ENCODE measurements at regions not wholly inside any gene's neighbourhood (a gene's known extent, or its start where the extent isn't known, plus 50 kb on each side); places are given as distances from the start of the nearest gene placed in this dataset.

GRCh38 chr5:89269721-89270120 lies 386.7 kb upstream of the MEF2C start:
- DNase-seq (ENCODE audit: low spot score) = no peak

- DNase-seq (ENCODE audit: low spot score) = no peak
Observed at GRCh38 chr5:89268460-89268859, 385.5 kb upstream of the MEF2C start.

- DNase-seq (ENCODE audit: low spot score) = no peak
Observed at GRCh38 chr5:89267788-89268187, 384.8 kb upstream of the MEF2C start.

- no peak for DNase-seq (ENCODE audit: low spot score)
Observed at GRCh38 chr5:89265511-89266179, 382.7 kb upstream of the MEF2C start.

GRCh38 chr5:89263846-89264245 lies 380.9 kb upstream of the MEF2C start:
- DNase-seq (ENCODE audit: low spot score) = no peak

GRCh38 chr5:89262030-89262429 lies 379.0 kb upstream of the MEF2C start:
- DNase-seq (ENCODE audit: low spot score) = no peak

- DNase-seq (ENCODE audit: low spot score) = no peak
Observed at GRCh38 chr5:89260254-89260653, 377.3 kb upstream of the MEF2C start.

GRCh38 chr5:89255845-89256463 lies 373.0 kb upstream of the MEF2C start:
- DNase-seq (ENCODE audit: low spot score) = peak; percentile 10

- no peak for DNase-seq (ENCODE audit: low spot score)
Observed at GRCh38 chr5:89253666-89254352, 370.8 kb upstream of the MEF2C start.

GRCh38 chr5:89246864-89247263 lies 363.9 kb upstream of the MEF2C start:
- DNase-seq (ENCODE audit: low spot score) = no peak

- no peak for DNase-seq (ENCODE audit: low spot score)
Observed at GRCh38 chr5:89246252-89246651, 363.3 kb upstream of the MEF2C start.

- DNase-seq (ENCODE audit: low spot score) = no peak
Observed at GRCh38 chr5:89243611-89244010, 360.6 kb upstream of the MEF2C start.

GRCh38 chr5:89241186-89241585 lies 358.2 kb upstream of the MEF2C start:
- DNase-seq (ENCODE audit: low spot score) = no peak

- no peak for DNase-seq (ENCODE audit: low spot score)
Observed at GRCh38 chr5:89236900-89237299, 353.9 kb upstream of the MEF2C start.

- no peak for DNase-seq (ENCODE audit: low spot score)
Observed at GRCh38 chr5:89233462-89233861, 350.5 kb upstream of the MEF2C start.

GRCh38 chr5:89232139-89232603 lies 349.2 kb upstream of the MEF2C start:
- no peak for DNase-seq (ENCODE audit: low spot score)

- no peak for DNase-seq (ENCODE audit: low spot score)
Observed at GRCh38 chr5:89230178-89230577, 347.2 kb upstream of the MEF2C start.

- DNase-seq (ENCODE audit: low spot score) = no peak
Observed at GRCh38 chr5:89229331-89230070, 346.5 kb upstream of the MEF2C start.

GRCh38 chr5:89228355-89228754 lies 345.4 kb upstream of the MEF2C start:
- DNase-seq (ENCODE audit: low spot score) = no peak

GRCh38 chr5:89218364-89218763 lies 335.4 kb upstream of the MEF2C start:
- no peak for DNase-seq (ENCODE audit: low spot score)

- DNase-seq (ENCODE audit: low spot score) = no peak
Observed at GRCh38 chr5:89216606-89217005, 333.6 kb upstream of the MEF2C start.

- DNase-seq (ENCODE audit: low spot score) = peak; percentile 39
Observed at GRCh38 chr5:89213573-89213972, 330.6 kb upstream of the MEF2C start.

GRCh38 chr5:89211836-89212235 lies 328.9 kb upstream of the MEF2C start:
- no peak for DNase-seq (ENCODE audit: low spot score)

Measured in COLO829 (cell line).